ENCODE measurements at regions not wholly inside any gene's neighbourhood (a gene's known extent, or its start where the extent isn't known, plus 50 kb on each side); places are given as distances from the start of the nearest gene placed in this dataset.
A peak's percentile ranks its signal among the peaks of the same experiment; 100 is the strongest.

GRCh38 chr9:91025856-91026255, 224.2 kb downstream of the SYK start:
- no peak for DNase-seq

- no peak for DNase-seq
These were observed 224.6 kb downstream of the SYK start for GRCh38 chr9:91026266-91026665.

- no peak for DNase-seq
These were observed 225.4 kb downstream of the SYK start for GRCh38 chr9:91027005-91027404.

GRCh38 chr9:91028166-91028827, 226.7 kb downstream of the SYK start:
- no peak for DNase-seq

- DNase-seq, result no peak
These were observed 228.2 kb downstream of the SYK start for GRCh38 chr9:91029650-91030361.

- no peak for DNase-seq
These were observed 230.5 kb downstream of the SYK start for GRCh38 chr9:91032121-91032531.

- DNase-seq, result no peak
These were observed 231.7 kb downstream of the SYK start for GRCh38 chr9:91033270-91033669.

- peak; percentile 54 for DNase-seq
These were observed 232.2 kb downstream of the SYK start for GRCh38 chr9:91033797-91034196.

- DNase-seq, result no peak
These were observed 232.9 kb downstream of the SYK start for GRCh38 chr9:91034521-91034920.

GRCh38 chr9:91034976-91035824, 233.6 kb downstream of the SYK start:
- no peak for DNase-seq

- DNase-seq, result no peak
These were observed 234.2 kb downstream of the SYK start for GRCh38 chr9:91035825-91036208.

GRCh38 chr9:91036356-91036755, 234.7 kb downstream of the SYK start:
- DNase-seq, result no peak

- peak; percentile 37 for DNase-seq
These were observed 235.3 kb downstream of the SYK start for GRCh38 chr9:91036826-91037510.

- DNase-seq, result no peak
These were observed 236.2 kb downstream of the SYK start for GRCh38 chr9:91037511-91038482.

GRCh38 chr9:91038483-91039124, 237.0 kb downstream of the SYK start:
- no peak for DNase-seq

- no peak for DNase-seq
These were observed 237.7 kb downstream of the SYK start for GRCh38 chr9:91039125-91039834.

- DNase-seq, result no peak
These were observed 238.2 kb downstream of the SYK start for GRCh38 chr9:91039835-91040140.

- DNase-seq, result no peak
These were observed 239.0 kb downstream of the SYK start for GRCh38 chr9:91040371-91041215.

- DNase-seq, result no peak
These were observed 240.4 kb downstream of the SYK start for GRCh38 chr9:91042024-91042423.

GRCh38 chr9:91042541-91042940, 240.9 kb downstream of the SYK start:
- DNase-seq, result no peak
